Hepatocyte (in vitro differentiated cells): ENCODE measurements at regions not wholly inside any gene's neighbourhood (a gene's known extent, or its start where the extent isn't known, plus 50 kb on each side); places are given as distances from the start of the nearest gene placed in this dataset.

Experiments used
- DNase-seq: peaks from one replicate; pipeline ENCODE4 v3.0.0-alpha.2; 2016; ENCODE audit warnings: low spot score
- H2AFZ ChIP-seq: fragments of 200-600 bp; sonication (generic); 2 replicates; pipeline ENCODE4 v1.6.0; 2016; ENCODE audit warnings: antibody characterized with exemption, mild to moderate bottlenecking
- H3K27ac ChIP-seq: fragments of 200-600 bp; sonication (generic); 2 replicates; pipeline ENCODE4 v1.5.1; 2016; ENCODE audit warnings: mild to moderate bottlenecking
- H3K27me3 ChIP-seq: fragments of 200-600 bp; sonication (generic); 2 replicates; pipeline ENCODE4 v1.6.1; 2016
- H3K36me3 ChIP-seq: fragments of 200-600 bp; sonication (generic); replicated peaks from 2 replicates; pipeline ENCODE4 v1.5.1; 2016; ENCODE audit warnings: low read depth; ENCODE audit not compliant: insufficient read depth
- H3K4me1 ChIP-seq: fragments of 200-600 bp; sonication (generic); 2 replicates; pipeline ENCODE4 v1.5.1; 2016; ENCODE audit warnings: mild to moderate bottlenecking, moderate library complexity; ENCODE audit not compliant: insufficient read depth
- H3K4me2 ChIP-seq: fragments of 200-600 bp; sonication (generic); 2 replicates; pipeline ENCODE4 v1.6.0; 2016
- H3K4me3 ChIP-seq: fragments of 200-600 bp; sonication (generic); 2 replicates; pipeline ENCODE4 v1.5.1; 2016; ENCODE audit warnings: mild to moderate bottlenecking
- H3K79me2 ChIP-seq: fragments of 200-600 bp; sonication (generic); 2 replicates; pipeline ENCODE4 v1.6.0; 2017; ENCODE audit warnings: mild to moderate bottlenecking
- H3K9me2 ChIP-seq: fragments of 200-600 bp; sonication (generic); replicated peaks from 2 replicates; pipeline ENCODE4 v1.6.0; 2017; ENCODE audit warnings: mild to moderate bottlenecking; ENCODE audit not compliant: insufficient read depth
- H3K9me3 ChIP-seq: fragments of 200-600 bp; sonication (generic); 2 replicates; pipeline ENCODE4 v1.5.1; 2016; ENCODE audit warnings: low read depth, mild to moderate bottlenecking
- H4K20me1 ChIP-seq: fragments of 200-600 bp; sonication (generic); 2 replicates; pipeline ENCODE4 v1.6.0; 2016; ENCODE audit warnings: mild to moderate bottlenecking; ENCODE audit not compliant: insufficient read depth, poor library complexity, severe bottlenecking
- EZH2 ChIP-seq: fragments of 200-600 bp; sonication (generic); IDR thresholded peaks from 2 replicates; pipeline ENCODE4 v1.6.1; 2016; ENCODE audit warnings: antibody characterized with exemption, mild to moderate bottlenecking, borderline replicate concordance
- EZH2phosphoT487 ChIP-seq: fragments of 200-600 bp; sonication (generic); IDR thresholded peaks from one replicate; pipeline ENCODE4 v1.6.1; 2018; ENCODE audit warnings: antibody characterized with exemption, mild to moderate bottlenecking, low read depth, moderate library complexity; ENCODE audit not compliant: unreplicated experiment, severe bottlenecking
- WGBS: methylation state at CpG from one replicate; pipeline ENCODE4 v1.1.6; 2016; ENCODE audit warnings: low lambda C conversion rate; ENCODE audit errors: missing lambda C conversion rate; 5-methylcytosine and 5-hydroxymethylcytosine counted together
- TF ChIP-seq, protein P1 (sequence below): fragments of 200-600 bp; sonication (generic); IDR thresholded peaks from 2 replicates; pipeline ENCODE4 v1.5.1; 2016; ENCODE audit warnings: antibody characterized with exemption, mild to moderate bottlenecking; ENCODE audit not compliant: poor library complexity

DNA sequence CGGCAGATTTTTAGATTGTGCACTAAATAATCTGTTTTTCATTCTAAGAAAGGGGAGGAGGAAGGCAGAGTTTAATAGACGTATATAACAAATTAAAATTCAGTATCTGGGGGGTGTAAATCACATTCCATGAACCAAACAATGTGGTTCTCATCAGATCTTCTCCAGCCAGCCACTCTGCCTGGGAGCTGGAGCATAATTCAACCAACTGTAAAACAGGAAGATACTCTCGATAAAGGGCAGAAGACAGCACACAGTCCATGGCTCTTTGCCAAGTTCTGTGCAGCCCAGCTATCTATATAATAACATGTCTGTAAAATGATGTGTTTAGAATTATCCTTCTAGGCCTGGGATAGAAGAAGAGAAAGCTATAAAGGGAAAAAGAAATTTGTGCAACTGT, 289.9 kb upstream of the ZFP64 start:
- Histone ChIP-seq H3K9me3 (no peaks in the 10 kb centered on the region), H3K36me3 (no peaks in the 10 kb centered on the region), H3K4me2 (no peak overlapping the region), H3K27ac (no peak overlapping the region), H3K9me2 (no peaks in the 10 kb centered on the region), H3K27me3 (no peaks in the 10 kb centered on the region), H3K79me2 (no peaks in the 10 kb centered on the region), H3K4me1 (peaks cover 7% of the 10 kb centered on the region), H4K20me1 (no peaks in the 10 kb centered on the region), H2AFZ (no peak overlapping the region), H3K4me3 (no peak overlapping the region)
- WGBS, result 42% methylated on average over 3 of the region's 3 CpGs
- DNase-seq, result peak; percentile 43
- TF ChIP-seq, protein P1, sequence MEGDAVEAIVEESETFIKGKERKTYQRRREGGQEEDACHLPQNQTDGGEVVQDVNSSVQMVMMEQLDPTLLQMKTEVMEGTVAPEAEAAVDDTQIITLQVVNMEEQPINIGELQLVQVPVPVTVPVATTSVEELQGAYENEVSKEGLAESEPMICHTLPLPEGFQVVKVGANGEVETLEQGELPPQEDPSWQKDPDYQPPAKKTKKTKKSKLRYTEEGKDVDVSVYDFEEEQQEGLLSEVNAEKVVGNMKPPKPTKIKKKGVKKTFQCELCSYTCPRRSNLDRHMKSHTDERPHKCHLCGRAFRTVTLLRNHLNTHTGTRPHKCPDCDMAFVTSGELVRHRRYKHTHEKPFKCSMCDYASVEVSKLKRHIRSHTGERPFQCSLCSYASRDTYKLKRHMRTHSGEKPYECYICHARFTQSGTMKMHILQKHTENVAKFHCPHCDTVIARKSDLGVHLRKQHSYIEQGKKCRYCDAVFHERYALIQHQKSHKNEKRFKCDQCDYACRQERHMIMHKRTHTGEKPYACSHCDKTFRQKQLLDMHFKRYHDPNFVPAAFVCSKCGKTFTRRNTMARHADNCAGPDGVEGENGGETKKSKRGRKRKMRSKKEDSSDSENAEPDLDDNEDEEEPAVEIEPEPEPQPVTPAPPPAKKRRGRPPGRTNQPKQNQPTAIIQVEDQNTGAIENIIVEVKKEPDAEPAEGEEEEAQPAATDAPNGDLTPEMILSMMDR, result no peak
- TF ChIP-seq EZH2phosphoT487 (no peak), EZH2 (no peak)

DNA sequence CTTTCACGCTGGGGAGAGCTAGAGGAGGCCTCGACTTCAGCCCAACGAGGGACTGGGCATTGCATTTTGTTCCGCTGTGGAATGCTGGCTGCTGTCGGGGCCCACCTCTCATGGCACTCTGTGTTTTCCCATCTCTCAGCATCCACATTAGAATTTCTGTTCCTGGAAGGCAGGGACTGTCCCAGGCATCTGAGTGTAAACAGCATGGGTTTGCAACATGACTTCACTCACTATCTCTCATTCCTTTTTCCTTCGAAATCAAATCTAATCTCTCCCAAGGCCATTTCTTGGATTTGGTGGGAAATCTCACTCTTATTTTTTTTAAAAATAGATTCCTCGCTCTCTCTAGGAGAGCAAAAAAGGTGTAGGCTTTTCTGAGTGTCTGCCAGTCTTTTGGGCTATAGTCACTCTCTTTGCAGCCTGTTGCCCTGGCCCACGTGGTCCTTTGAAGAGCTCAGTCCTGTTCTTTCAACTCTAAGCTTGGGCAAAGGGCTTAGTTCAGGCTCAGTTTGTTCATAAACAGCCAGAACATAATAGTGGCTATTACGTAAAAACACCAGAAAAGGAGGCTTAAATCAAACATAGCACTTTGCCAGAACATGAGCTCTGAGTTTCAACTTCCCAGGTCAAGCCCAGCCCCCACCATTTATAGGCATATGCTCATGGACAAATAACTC, 284.6 kb upstream of the ZFP64 start:
- Histone ChIP-seq H3K27ac (no peak overlapping the region), H3K79me2 (no peaks in the 10 kb centered on the region), H3K4me3 (no peak overlapping the region), H3K36me3 (no peaks in the 10 kb centered on the region), H3K27me3 (no peaks in the 10 kb centered on the region), H3K9me2 (no peaks in the 10 kb centered on the region), H4K20me1 (no peaks in the 10 kb centered on the region), H3K4me1 (no peaks in the 10 kb centered on the region), H3K9me3 (no peaks in the 10 kb centered on the region), H2AFZ (no peak overlapping the region), H3K4me2 (no peak overlapping the region)
- TF ChIP-seq EZH2 (no peak), EZH2phosphoT487 (no peak)
- TF ChIP-seq, protein P1, result no peak
- no peak for DNase-seq
- 80% methylated on average over 9 of the region's 9 CpGs for WGBS

DNA sequence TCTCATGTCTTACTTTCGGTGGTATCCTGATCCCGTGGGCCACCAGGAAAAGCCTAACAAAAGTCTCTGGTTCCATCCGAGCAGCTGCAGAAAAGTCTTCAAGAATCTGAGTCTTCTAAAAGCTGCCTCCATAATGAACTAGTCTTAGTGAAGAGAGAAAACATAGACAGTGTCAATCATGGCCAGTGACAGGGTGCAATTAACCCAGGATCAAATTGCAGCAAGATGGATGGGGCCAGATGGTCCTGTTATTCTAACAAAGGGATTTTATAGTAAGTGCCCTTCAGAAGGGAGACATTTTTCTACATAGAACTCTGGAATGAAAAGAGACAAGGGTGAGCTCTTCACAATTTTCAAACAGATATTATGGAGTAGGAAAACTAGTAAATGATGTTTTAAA, 281.6 kb upstream of the ZFP64 start:
- whole genome bisulfite sequencing, result 77% methylated on average over 3 of the region's 3 CpGs
- H3K4me3 ChIP-seq, result no peak overlapping the region
- no peaks in the 10 kb centered on the region for H3K79me2 ChIP-seq
- H3K36me3 ChIP-seq, result no peaks in the 10 kb centered on the region
- H3K9me2 ChIP-seq, result no peaks in the 10 kb centered on the region
- H3K4me1 ChIP-seq, result no peaks in the 10 kb centered on the region
- DNase-seq, result no peak
- no peak overlapping the region for H3K27ac ChIP-seq
- no peaks in the 10 kb centered on the region for H3K9me3 ChIP-seq
- no peaks in the 10 kb centered on the region for H4K20me1 ChIP-seq
- H3K4me2 ChIP-seq, result no peak overlapping the region
- H2AFZ ChIP-seq, result no peak overlapping the region
- no peaks in the 10 kb centered on the region for H3K27me3 ChIP-seq
- TF ChIP-seq EZH2 (no peak), EZH2phosphoT487 (no peak)
- TF ChIP-seq, protein P1, result no peak

DNA sequence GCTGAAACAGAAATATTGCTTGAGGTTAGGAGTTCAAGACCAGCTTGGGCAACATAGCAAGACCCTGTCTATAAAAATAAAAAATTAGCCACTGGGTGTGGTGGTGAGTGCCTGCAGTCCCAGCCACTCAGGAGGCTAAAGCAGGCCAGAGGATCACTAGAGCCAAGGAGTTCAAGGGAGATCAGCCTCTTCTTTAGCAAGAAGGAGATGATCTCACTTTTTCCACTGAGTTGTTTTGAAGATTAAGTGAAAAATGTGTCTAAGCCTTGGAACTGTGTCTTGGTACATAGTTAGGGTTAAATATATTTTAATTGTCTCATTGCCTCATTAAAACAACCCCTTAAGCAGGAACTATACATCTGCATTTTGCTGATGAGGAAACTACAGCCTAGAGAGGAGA, 279.0 kb upstream of the ZFP64 start:
- Histone ChIP-seq H3K4me2 (no peak overlapping the region), H3K4me3 (no peak overlapping the region), H4K20me1 (no peaks in the 10 kb centered on the region), H3K4me1 (no peaks in the 10 kb centered on the region), H3K36me3 (no peaks in the 10 kb centered on the region), H3K27ac (no peak overlapping the region), H3K9me3 (no peaks in the 10 kb centered on the region), H2AFZ (no peak overlapping the region), H3K27me3 (no peaks in the 10 kb centered on the region), H3K79me2 (no peaks in the 10 kb centered on the region), H3K9me2 (no peaks in the 10 kb centered on the region)
- DNase-seq, result no peak
- TF ChIP-seq EZH2 (no peak), EZH2phosphoT487 (no peak)
- TF ChIP-seq, protein P1, result no peak
